ENCODE measurements at regions not wholly inside any gene's neighbourhood (a gene's known extent, or its start where the extent isn't known, plus 50 kb on each side); places are given as distances from the start of the nearest gene placed in this dataset.

DNA sequence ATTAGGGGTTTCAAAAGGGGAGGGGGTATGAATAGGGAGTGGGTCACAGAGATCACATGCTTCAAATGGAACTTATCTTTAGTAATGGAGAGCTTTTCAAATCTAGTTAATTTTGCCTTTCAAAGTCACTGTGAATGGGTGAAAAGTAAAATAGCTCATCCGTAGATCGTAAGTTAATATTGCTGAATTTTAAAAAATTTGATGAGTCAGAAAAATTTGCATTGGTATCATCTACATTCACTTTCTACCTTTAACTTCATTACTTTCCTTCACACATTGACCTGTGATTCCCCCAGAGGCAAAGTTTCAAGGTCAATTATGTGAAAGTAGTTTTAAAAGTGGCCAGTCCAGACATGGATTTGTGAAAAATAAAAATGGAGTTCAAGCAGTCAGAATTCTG, 139.0 kb upstream of the SLC35B3 start:
- TF ChIP-seq, protein P1, sequence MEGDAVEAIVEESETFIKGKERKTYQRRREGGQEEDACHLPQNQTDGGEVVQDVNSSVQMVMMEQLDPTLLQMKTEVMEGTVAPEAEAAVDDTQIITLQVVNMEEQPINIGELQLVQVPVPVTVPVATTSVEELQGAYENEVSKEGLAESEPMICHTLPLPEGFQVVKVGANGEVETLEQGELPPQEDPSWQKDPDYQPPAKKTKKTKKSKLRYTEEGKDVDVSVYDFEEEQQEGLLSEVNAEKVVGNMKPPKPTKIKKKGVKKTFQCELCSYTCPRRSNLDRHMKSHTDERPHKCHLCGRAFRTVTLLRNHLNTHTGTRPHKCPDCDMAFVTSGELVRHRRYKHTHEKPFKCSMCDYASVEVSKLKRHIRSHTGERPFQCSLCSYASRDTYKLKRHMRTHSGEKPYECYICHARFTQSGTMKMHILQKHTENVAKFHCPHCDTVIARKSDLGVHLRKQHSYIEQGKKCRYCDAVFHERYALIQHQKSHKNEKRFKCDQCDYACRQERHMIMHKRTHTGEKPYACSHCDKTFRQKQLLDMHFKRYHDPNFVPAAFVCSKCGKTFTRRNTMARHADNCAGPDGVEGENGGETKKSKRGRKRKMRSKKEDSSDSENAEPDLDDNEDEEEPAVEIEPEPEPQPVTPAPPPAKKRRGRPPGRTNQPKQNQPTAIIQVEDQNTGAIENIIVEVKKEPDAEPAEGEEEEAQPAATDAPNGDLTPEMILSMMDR (IDR thresholded peaks at IDR 0.05; ENCODE audit: borderline replicate concordance), result no peak
- intact Hi-C loops (cut with micrococcal nuclease), result no loop called here
- no peak for DNase-seq
- Histone ChIP-seq H3K4me1 (no peaks in the 10 kb centered on the region), H3K27me3 (ENCODE audit: low read depth) (no peaks in the 10 kb centered on the region), H3K4me3 (no peak overlapping the region), H3K36me3 (no peaks in the 10 kb centered on the region), H3K27ac (replicated peaks) (no peak overlapping the region), H3K9me3 (replicated peaks) (no peaks in the 10 kb centered on the region)

DNA sequence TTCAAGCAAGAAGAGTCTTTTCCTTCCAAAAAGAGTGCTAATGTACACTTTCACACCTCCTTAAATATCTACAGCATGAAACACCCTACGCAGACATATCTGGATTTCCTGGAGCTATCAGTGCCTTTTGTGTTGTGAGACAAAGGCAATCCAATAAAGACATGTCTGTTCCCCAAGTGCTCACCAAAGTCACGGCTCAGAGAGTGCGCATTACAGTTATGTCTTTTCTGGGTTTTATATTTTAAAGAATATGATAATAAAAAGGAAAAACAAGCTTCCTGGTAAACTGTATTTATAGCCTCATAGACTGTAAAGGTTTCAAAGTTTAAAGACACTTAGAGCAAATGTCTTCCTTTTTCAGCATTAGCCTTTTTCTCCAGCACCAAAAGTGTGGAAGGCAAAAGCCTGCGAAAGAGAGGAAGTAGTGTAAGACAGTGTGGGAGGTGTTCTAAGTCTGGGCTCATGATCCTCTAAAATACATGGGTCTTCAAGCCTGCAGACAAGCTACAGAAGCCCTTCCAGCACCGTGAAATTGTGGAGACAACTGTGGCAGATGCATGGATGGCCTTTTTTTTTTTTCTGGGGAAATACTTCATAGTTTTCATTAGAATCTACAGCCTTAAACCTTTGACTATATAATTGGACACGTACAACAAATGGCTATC, 135.0 kb upstream of the SLC35B3 start:
- TF ChIP-seq, protein P1 (IDR thresholded peaks at IDR 0.05; ENCODE audit: borderline replicate concordance), result no peak
- Histone ChIP-seq H3K36me3 (no peaks in the 10 kb centered on the region), H3K4me3 (no peak overlapping the region), H3K4me1 (no peaks in the 10 kb centered on the region), H3K27me3 (ENCODE audit: low read depth) (no peaks in the 10 kb centered on the region), H3K9me3 (replicated peaks) (no peaks in the 10 kb centered on the region), H3K27ac (replicated peaks) (no peak overlapping the region)
- intact Hi-C loops (cut with micrococcal nuclease), result no loop called here
- no peak for DNase-seq

GRCh38 chr6:8562125-8562524, 126.8 kb upstream of the SLC35B3 start:
- Histone ChIP-seq H3K36me3 (no peaks in the 10 kb centered on the region), H3K27ac (replicated peaks) (no peak overlapping the region), H3K4me1 (no peaks in the 10 kb centered on the region), H3K4me3 (no peak overlapping the region), H3K9me3 (replicated peaks) (no peaks in the 10 kb centered on the region), H3K27me3 (ENCODE audit: low read depth) (no peaks in the 10 kb centered on the region)
- intact Hi-C loops (cut with micrococcal nuclease), result no loop called here
- DNase-seq, result no peak
- TF ChIP-seq, protein P1 (IDR thresholded peaks at IDR 0.05; ENCODE audit: borderline replicate concordance), result no peak

DNA sequence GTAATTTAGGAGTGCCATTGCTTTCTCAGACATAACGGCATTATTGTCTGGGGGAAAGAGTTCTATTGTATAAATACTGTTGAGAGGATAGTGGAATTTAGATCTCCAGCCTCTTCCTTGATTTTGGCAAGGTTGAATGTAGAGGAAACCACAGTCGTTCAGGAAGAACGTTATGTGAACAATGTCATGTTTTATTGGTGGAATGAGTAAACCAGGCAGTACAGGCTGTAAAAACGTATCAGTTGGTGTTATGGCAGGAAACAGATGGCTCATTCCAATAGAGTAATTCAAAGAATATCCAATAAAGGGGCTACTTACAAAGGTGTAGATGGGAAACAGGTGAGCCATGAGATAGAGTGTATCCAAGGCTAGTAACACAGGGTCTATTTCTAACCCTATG, 123.6 kb upstream of the SLC35B3 start:
- TF ChIP-seq, protein P1 (IDR thresholded peaks at IDR 0.05; ENCODE audit: borderline replicate concordance), result no peak
- DNase-seq, result no peak
- H3K27me3 ChIP-seq (ENCODE audit: low read depth), result no peaks in the 10 kb centered on the region
- intact Hi-C loops (cut with micrococcal nuclease), result no loop called here
- H3K36me3 ChIP-seq, result no peaks in the 10 kb centered on the region
- H3K27ac ChIP-seq (replicated peaks), result no peak overlapping the region
- H3K4me1 ChIP-seq, result no peaks in the 10 kb centered on the region
- no peak overlapping the region for H3K4me3 ChIP-seq
- no peaks in the 10 kb centered on the region for H3K9me3 ChIP-seq (replicated peaks)

DNA sequence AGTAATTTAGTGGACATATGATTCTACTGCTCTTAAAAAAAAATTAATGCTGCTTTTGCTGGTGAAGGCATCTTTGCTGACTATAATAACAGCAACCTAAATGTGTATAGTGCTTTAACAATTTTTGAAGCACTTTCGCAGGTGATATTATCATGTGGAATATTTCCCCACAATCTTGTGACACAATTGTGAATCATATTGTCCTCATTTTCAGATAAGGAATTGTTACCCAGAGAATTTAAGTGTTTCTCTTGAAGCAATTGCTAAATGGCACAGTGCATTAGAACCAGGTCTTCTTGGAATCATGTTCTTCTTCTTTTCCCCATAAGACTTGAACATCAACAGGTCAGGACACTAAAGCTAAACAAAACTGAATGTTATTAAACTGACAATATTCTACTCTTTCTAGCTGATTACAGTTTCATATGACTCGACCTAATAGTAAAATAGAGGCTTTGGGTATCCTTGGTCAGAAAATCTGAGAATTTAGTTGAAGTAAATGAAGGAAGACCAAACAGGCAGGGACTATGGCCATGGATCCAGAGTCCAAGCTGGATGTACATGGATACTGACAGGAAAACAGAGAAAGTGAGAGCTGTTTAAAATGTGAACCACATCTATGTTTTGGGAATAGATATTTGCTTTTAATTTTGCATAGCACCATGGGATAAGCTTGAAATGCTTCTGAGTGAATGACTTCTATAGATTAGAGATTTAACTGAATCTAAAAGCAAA, 121.8 kb upstream of the SLC35B3 start:
- intact Hi-C loops (cut with micrococcal nuclease), result no loop called here
- Histone ChIP-seq H3K27me3 (ENCODE audit: low read depth) (no peaks in the 10 kb centered on the region), H3K9me3 (replicated peaks) (no peaks in the 10 kb centered on the region), H3K27ac (replicated peaks) (no peak overlapping the region), H3K4me1 (no peaks in the 10 kb centered on the region), H3K4me3 (no peak overlapping the region), H3K36me3 (no peaks in the 10 kb centered on the region)
- TF ChIP-seq, protein P1 (IDR thresholded peaks at IDR 0.05; ENCODE audit: borderline replicate concordance), result no peak
- DNase-seq, result no peak

All from left ventricle myocardium inferior (tissue), 1 donor.